Naive thymus-derived CD4-positive, alpha-beta T cell (primary cell): ENCODE measurements at regions not wholly inside any gene's neighbourhood (a gene's known extent, or its start where the extent isn't known, plus 50 kb on each side); places are given as distances from the start of the nearest gene placed in this dataset.

Experiments used
- ATAC-seq: fragments of 150-1000 bp; cut with Tn5 transposase; 2 replicates; pipeline ENCODE4 v1.10.0; 2021; ENCODE audit warnings: mild to moderate bottlenecking, moderate library complexity
- CTCF ChIA-PET: fragments of 350-600 bp; sonication (Branson Sonifier 250); formaldehyde crosslinking; loops from one replicate; lab custom pipeline; 2021; ENCODE audit warnings: antibody characterized with exemption; lab: Charles Lee
- POLR2A ChIA-PET: fragments of 350-600 bp; sonication (Branson Sonifier 250); formaldehyde crosslinking; loops from one replicate; lab custom pipeline; 2021; ENCODE audit warnings: antibody characterized with exemption, inconsistent platforms; lab: Charles Lee
- DNase-seq, 9 donors: peaks; one replicate each; pipeline versions ENCODE4 v3.0.0 to v3.0.0-alpha.2; 2020 to 2022; ENCODE audit warnings: mixed read lengths in 1 of 9
- H3K27ac ChIP-seq: one replicate; pipeline ENCODE4 v1.7.0; 2013; ENCODE audit warnings: mild to moderate bottlenecking, low read depth, low read length, moderate library complexity
- H3K27me3 ChIP-seq, 2 donors: one replicate each; pipeline ENCODE4 v1.7.0; 2013; ENCODE audit warnings: low read length in 2 of 2, mild to moderate bottlenecking in 2 of 2, moderate library complexity in 2 of 2; ENCODE audit not compliant: control insufficient read depth in 2 of 2, insufficient read depth in 2 of 2
- H3K36me3 ChIP-seq, 3 experiments: 1 replicate in 2 of 3; 2 replicates in 1 of 3; pipeline ENCODE4 v1.7.0; 2013; ENCODE audit warnings: low read length in 3 of 3, mild to moderate bottlenecking in 3 of 3, moderate library complexity in 1 of 3; ENCODE audit not compliant: insufficient read depth in 3 of 3, control insufficient read depth in 2 of 3
- H3K4me1 ChIP-seq, 2 donors: one replicate each; pipeline ENCODE4 v1.7.0; 2013; ENCODE audit warnings: low read length in 2 of 2, mild to moderate bottlenecking in 2 of 2, moderate library complexity in 1 of 2; ENCODE audit not compliant: control insufficient read depth in 2 of 2, insufficient read depth in 2 of 2
- H3K4me3 ChIP-seq: 2 replicates; pipeline ENCODE4 v1.7.0; 2013; ENCODE audit warnings: mild to moderate bottlenecking, low read length
- H3K9me3 ChIP-seq, 3 experiments: 1 replicate in 2 of 3; 2 replicates in 1 of 3; pipeline ENCODE4 v1.7.0; 2013; ENCODE audit warnings: low read length in 3 of 3; ENCODE audit not compliant: control insufficient read depth in 2 of 3
- H3K27ac Mint-ChIP-seq, 9 donors: one replicate each; pipeline ENCODE4 v1.8.0; 2020 to 2022; ENCODE audit warnings: mixed read lengths in 9 of 9, mild to moderate bottlenecking in 8 of 9, moderate library complexity in 5 of 9, inconsistent platforms in 2 of 9
- H3K27me3 Mint-ChIP-seq, 5 donors: one replicate each; pipeline ENCODE4 v1.8.0; 2021 to 2022; ENCODE audit warnings: mixed read lengths in 5 of 5, mild to moderate bottlenecking in 1 of 5
- H3K36me3 Mint-ChIP-seq, 5 donors: one replicate each; pipeline ENCODE4 v1.8.0; 2020 to 2022; ENCODE audit warnings: mixed read lengths in 5 of 5, mild to moderate bottlenecking in 3 of 5, inconsistent platforms in 1 of 5
- H3K4me1 Mint-ChIP-seq, 7 donors: one replicate each; pipeline ENCODE4 v1.8.0; 2020 to 2022; ENCODE audit warnings: mixed read lengths in 7 of 7, mild to moderate bottlenecking in 3 of 7, inconsistent platforms in 1 of 7
- H3K4me3 Mint-ChIP-seq, 10 donors: one replicate each; pipeline ENCODE4 v1.8.0; 2020 to 2022; ENCODE audit warnings: mild to moderate bottlenecking in 10 of 10, mixed read lengths in 10 of 10, moderate library complexity in 6 of 10, inconsistent platforms in 2 of 10
- H3K9me3 Mint-ChIP-seq, 11 donors: one replicate each; pipeline ENCODE4 v1.8.0; 2020 to 2022; ENCODE audit warnings: mixed read lengths in 11 of 11, mild to moderate bottlenecking in 4 of 11, inconsistent platforms in 1 of 11, moderate library complexity in 1 of 11
- intact Hi-C, 2 donors: fragments of 100-400 bp; cut with micrococcal nuclease; formaldehyde crosslinking; loops; one replicate each; pipeline ENCODE4 v1.15.1; 2023

DNA sequence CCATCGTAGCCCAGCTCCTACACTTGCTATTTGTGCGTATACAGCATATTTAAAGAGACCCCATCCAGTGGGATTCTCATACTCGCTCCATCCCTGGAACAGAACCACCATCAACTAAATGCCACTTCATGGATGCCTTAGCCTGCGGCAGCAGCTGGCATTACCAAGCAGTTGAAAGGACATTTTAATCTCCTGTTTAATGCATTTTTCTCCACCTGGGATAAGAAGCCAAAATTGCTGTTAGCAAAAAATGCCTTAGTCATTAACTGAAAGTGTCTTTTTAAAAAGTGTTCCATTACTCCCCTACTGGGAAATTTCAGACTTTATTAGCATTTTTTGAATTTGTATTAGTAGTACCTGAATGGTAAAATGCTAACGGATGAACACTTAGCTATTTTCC is 662.6 kb upstream of the MEF2C start:
- Histone ChIP-seq H3K27ac (no peak overlapping the region), H3K4me1 (no peaks in the 10 kb centered on the region), H3K36me3 (no peaks in the 10 kb centered on the region), H3K9me3 (no peaks in the 10 kb centered on the region), H3K27me3 (no peaks in the 10 kb centered on the region), H3K4me3 (no peak overlapping the region)
- no peaks in the 10 kb centered on the region for H3K4me1 Mint-ChIP-seq
- H3K36me3 Mint-ChIP-seq, result no peaks in the 10 kb centered on the region
- no peak overlapping the region for H3K4me3 Mint-ChIP-seq
- DNase-seq (no peak), ATAC-seq (no peak)
- peaks cover 0 to 4% (median 0%) of the 10 kb centered on the region in 11 donors for H3K9me3 Mint-ChIP-seq
- CTCF ChIA-PET, result no interaction called here
- intact Hi-C loops, result no loop called here
- H3K27me3 Mint-ChIP-seq, result no peaks in the 10 kb centered on the region
- H3K27ac Mint-ChIP-seq, result no peak overlapping the region
- POLR2A ChIA-PET, result no interaction called here

DNA sequence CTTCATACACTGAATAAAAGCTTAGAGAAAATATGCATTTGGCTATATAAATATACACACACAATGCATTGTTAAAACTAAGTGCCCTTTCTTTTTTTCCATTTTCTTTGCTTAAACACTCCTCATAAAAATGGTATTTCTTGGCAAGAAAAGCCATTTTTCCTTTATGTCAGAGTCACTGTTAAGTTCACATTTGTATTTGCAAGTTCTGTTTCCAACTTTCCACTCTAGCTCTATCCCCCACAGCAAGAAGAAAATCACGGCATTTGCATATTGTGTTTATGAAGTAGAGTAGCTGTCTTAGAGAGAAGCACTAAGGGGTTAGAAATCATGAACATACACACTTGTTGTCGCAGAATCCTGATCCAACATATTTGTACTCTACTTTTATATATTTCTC is 662.1 kb upstream of the MEF2C start:
- intact Hi-C loops, result no loop called here
- CTCF ChIA-PET, result no interaction called here
- Histone ChIP-seq H3K27me3 (no peaks in the 10 kb centered on the region), H3K36me3 (no peaks in the 10 kb centered on the region), H3K27ac (no peak overlapping the region), H3K9me3 (no peaks in the 10 kb centered on the region), H3K4me3 (no peak overlapping the region), H3K4me1 (no peaks in the 10 kb centered on the region)
- Mint-ChIP-seq H3K36me3 (no peaks in the 10 kb centered on the region), H3K27me3 (no peaks in the 10 kb centered on the region), H3K27ac (no peak overlapping the region), H3K4me1 (no peaks in the 10 kb centered on the region), H3K4me3 (no peak overlapping the region), H3K9me3 (peaks cover 0 to 4% (median 0%) of the 10 kb centered on the region in 11 donors)
- DNase-seq, result no peak
- ATAC-seq, result no peak
- POLR2A ChIA-PET, result no interaction called here

GRCh38 chr5:89542736-89543135 is 659.8 kb upstream of the MEF2C start:
- peaks cover 0 to 1% (median 0%) of the 10 kb centered on the region in 11 donors for H3K9me3 Mint-ChIP-seq
- H3K27ac Mint-ChIP-seq, result no peak overlapping the region
- ChIA-PET CTCF (no interaction called here), POLR2A (no interaction called here)
- no peaks in the 10 kb centered on the region for H3K36me3 Mint-ChIP-seq
- H3K36me3 ChIP-seq, result no peaks in the 10 kb centered on the region
- H3K27me3 ChIP-seq, result no peaks in the 10 kb centered on the region
- DNase-seq, result no peak
- H3K4me1 Mint-ChIP-seq, result no peaks in the 10 kb centered on the region
- no peaks in the 10 kb centered on the region for H3K4me1 ChIP-seq
- H3K27me3 Mint-ChIP-seq, result no peaks in the 10 kb centered on the region
- intact Hi-C loops, result no loop called here
- H3K4me3 ChIP-seq, result no peak overlapping the region
- H3K4me3 Mint-ChIP-seq, result no peak overlapping the region
- H3K9me3 ChIP-seq, result no peaks in the 10 kb centered on the region
- H3K27ac ChIP-seq, result no peak overlapping the region
- ATAC-seq, result no peak

GRCh38 chr5:89537800-89538199 is 654.8 kb upstream of the MEF2C start:
- no peaks in the 10 kb centered on the region for H3K27me3 ChIP-seq
- H3K27ac ChIP-seq, result no peak overlapping the region
- H3K9me3 ChIP-seq, result no peaks in the 10 kb centered on the region
- ATAC-seq (no peak), DNase-seq (no peak)
- Mint-ChIP-seq H3K9me3 (peaks cover 0 to 3% (median 0%) of the 10 kb centered on the region in 11 donors), H3K4me1 (no peaks in the 10 kb centered on the region), H3K36me3 (no peaks in the 10 kb centered on the region), H3K4me3 (no peak overlapping the region), H3K27me3 (no peaks in the 10 kb centered on the region), H3K27ac (no peak overlapping the region)
- ChIA-PET CTCF (no interaction called here), POLR2A (no interaction called here)
- H3K36me3 ChIP-seq, result no peaks in the 10 kb centered on the region
- no peaks in the 10 kb centered on the region for H3K4me1 ChIP-seq
- intact Hi-C loops, result no loop called here
- H3K4me3 ChIP-seq, result no peak overlapping the region

DNA sequence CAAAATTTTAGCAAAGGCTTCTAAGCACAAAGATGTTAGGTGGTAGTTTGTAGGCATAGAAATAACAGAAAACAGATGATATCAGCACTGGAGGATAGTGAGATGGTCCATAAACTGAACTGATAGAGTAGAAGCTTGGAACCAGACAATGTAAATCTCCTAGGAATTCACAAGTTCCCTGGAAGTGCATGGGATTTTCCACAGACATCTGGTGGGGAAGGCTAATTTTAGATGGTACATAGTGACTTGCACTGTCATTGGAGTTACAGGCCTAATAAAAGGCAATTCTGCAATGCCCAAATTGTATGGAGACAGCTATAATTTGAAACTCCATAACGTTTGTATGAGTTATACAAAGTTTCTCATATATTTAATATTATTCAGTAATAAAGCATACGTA is 653.0 kb upstream of the MEF2C start:
- DNase-seq (no peak), ATAC-seq (no peak)
- intact Hi-C loops, result no loop called here
- Mint-ChIP-seq H3K36me3 (no peaks in the 10 kb centered on the region), H3K4me1 (no peaks in the 10 kb centered on the region), H3K4me3 (no peak overlapping the region), H3K27ac (no peak overlapping the region), H3K27me3 (no peaks in the 10 kb centered on the region), H3K9me3 (peaks cover 0 to 3% (median 0%) of the 10 kb centered on the region in 11 donors)
- Histone ChIP-seq H3K27me3 (no peaks in the 10 kb centered on the region), H3K36me3 (no peaks in the 10 kb centered on the region), H3K4me3 (no peak overlapping the region), H3K27ac (no peak overlapping the region), H3K4me1 (no peaks in the 10 kb centered on the region), H3K9me3 (no peaks in the 10 kb centered on the region)
- ChIA-PET POLR2A (no interaction called here), CTCF (no interaction called here)

DNA sequence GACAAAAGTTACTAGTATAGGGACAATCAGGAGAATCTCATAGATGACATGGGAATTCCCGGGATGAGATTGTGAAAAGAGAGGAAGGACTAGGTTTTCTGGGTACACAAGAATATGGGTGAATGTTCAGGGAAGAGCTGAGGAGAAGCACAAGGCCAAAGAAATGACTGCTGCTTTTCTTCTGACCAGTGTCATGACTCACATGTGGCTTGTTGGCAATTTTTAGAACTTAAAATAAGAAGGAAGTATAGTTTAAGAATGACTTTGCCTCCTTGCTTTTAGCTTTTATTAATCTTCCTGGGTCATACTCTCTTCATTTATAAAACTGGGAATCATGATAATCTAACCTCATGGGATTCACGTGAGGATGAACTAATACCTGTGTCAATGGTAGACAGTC is 652.4 kb upstream of the MEF2C start:
- DNase-seq (no peak), ATAC-seq (no peak)
- CTCF ChIA-PET, result no interaction called here
- intact Hi-C loops, result no loop called here
- POLR2A ChIA-PET, result no interaction called here
- Mint-ChIP-seq H3K4me1 (no peaks in the 10 kb centered on the region), H3K27ac (no peak overlapping the region), H3K36me3 (no peaks in the 10 kb centered on the region), H3K4me3 (no peak overlapping the region), H3K9me3 (peaks cover 0 to 3% (median 0%) of the 10 kb centered on the region in 11 donors), H3K27me3 (no peaks in the 10 kb centered on the region)
- Histone ChIP-seq H3K4me1 (no peaks in the 10 kb centered on the region), H3K27ac (no peak overlapping the region), H3K9me3 (no peaks in the 10 kb centered on the region), H3K27me3 (no peaks in the 10 kb centered on the region), H3K4me3 (no peak overlapping the region), H3K36me3 (no peaks in the 10 kb centered on the region)

- ChIA-PET CTCF (no interaction called here), POLR2A (no interaction called here)
- peaks cover 0 to 3% (median 0%) of the 10 kb centered on the region in 11 donors for H3K9me3 Mint-ChIP-seq
- H3K4me1 Mint-ChIP-seq, result no peaks in the 10 kb centered on the region
- Histone ChIP-seq H3K36me3 (no peaks in the 10 kb centered on the region), H3K27me3 (no peaks in the 10 kb centered on the region), H3K27ac (no peak overlapping the region), H3K4me1 (no peaks in the 10 kb centered on the region), H3K4me3 (no peak overlapping the region), H3K9me3 (no peaks in the 10 kb centered on the region)
- H3K36me3 Mint-ChIP-seq, result no peaks in the 10 kb centered on the region
- ATAC-seq (no peak), DNase-seq (no peak)
- no peak overlapping the region for H3K27ac Mint-ChIP-seq
- no peak overlapping the region for H3K4me3 Mint-ChIP-seq
- intact Hi-C loops, result no loop called here
- no peaks in the 10 kb centered on the region for H3K27me3 Mint-ChIP-seq
Observed at GRCh38 chr5:89534331-89534730, 651.3 kb upstream of the MEF2C start.
